Mucosa of rectum (tissue), 2 donors: ENCODE measurements at regions not wholly inside any gene's neighbourhood (a gene's known extent, or its start where the extent isn't known, plus 50 kb on each side); places are given as distances from the start of the nearest gene placed in this dataset.
"Not testable (repeated sequence)": the region's sequence is repeated elsewhere in the genome, so short reads cannot be mapped to it uniquely, and the experiment has no call there.

Source experiments
- H3K27ac ChIP-seq, 2 donors: one replicate each; pipeline ENCODE4 v1.7.0; 2013; ENCODE audit warnings: inconsistent platforms in 2 of 2, low read depth in 2 of 2, low read length in 2 of 2
- H3K27me3 ChIP-seq, 2 donors: one replicate each; pipeline ENCODE4 v1.7.0; 2013; ENCODE audit warnings: low read length in 2 of 2; ENCODE audit not compliant: control insufficient read depth in 2 of 2, insufficient read depth in 2 of 2
- H3K36me3 ChIP-seq, 2 donors: one replicate each; pipeline ENCODE4 v1.7.0; 2013; ENCODE audit warnings: low read length in 2 of 2; ENCODE audit not compliant: control insufficient read depth in 2 of 2, insufficient read depth in 2 of 2
- H3K4me1 ChIP-seq, 2 donors: one replicate each; pipeline ENCODE4 v1.7.0; 2013; ENCODE audit warnings: low read length in 2 of 2, mild to moderate bottlenecking in 1 of 2; ENCODE audit not compliant: control insufficient read depth in 2 of 2, insufficient read depth in 2 of 2
- H3K4me3 ChIP-seq, 2 donors: one replicate each; pipeline ENCODE4 v1.7.0; 2013; ENCODE audit warnings: low read length in 2 of 2
- H3K9ac ChIP-seq, 2 donors: one replicate each; pipeline ENCODE4 v1.7.0; 2013; ENCODE audit warnings: low read length in 2 of 2, low read depth in 1 of 2, mild to moderate bottlenecking in 1 of 2
- H3K9me3 ChIP-seq, 2 donors: one replicate each; pipeline ENCODE4 v1.7.0; 2013; ENCODE audit warnings: low read length in 2 of 2; ENCODE audit not compliant: control insufficient read depth in 2 of 2
- donor health status: healthy.
- donor health status: Normal muscosa, but diverticular disease.

DNA sequence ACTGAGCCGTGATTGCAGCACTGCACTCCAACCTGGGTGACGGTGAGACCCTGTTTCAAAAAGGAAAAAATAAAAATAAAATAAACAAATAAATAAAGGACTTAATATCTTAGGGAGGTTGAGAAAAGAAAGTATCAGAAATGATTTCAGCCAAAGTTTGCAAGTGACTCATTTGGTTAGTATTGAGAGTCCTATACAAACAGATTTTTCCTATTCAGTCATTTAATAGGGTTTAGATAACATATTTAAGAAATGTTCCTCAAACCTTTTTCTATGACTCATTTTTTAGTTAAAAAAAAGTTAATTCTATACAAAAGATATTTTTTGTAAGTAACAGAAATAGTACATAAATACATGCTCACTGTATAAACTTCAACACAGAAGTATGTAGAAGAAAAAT lies 235.1 kb downstream of the GJA1 start:
- no peaks in the 10 kb centered on the region for H3K9me3 ChIP-seq
- no peaks in the 10 kb centered on the region for H3K4me1 ChIP-seq
- H3K36me3 ChIP-seq: no peaks in the 10 kb centered on the region

DNA sequence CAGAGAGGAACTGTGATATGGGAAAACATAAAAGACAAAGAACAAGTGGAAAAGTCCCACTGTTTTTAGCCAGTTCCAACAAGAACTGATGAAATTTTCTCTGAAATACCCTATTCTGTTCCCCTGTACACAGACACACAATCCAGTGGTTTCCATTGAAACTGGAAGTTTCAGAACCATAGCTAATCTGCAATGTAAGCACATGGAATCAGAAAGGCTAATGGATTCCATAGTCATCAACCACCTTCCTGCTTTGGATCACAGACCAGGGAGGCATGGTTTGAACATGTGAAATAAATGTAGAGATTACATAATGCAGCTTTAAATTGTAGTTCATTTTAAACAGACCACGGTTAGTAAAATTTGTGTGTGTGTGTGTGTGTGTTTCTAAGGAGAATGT lies 242.1 kb downstream of the GJA1 start:
- H3K4me3 ChIP-seq: no peak overlapping the region
- no peaks in the 10 kb centered on the region for H3K4me1 ChIP-seq
- no peaks in the 10 kb centered on the region for H3K9me3 ChIP-seq
- H3K27me3 ChIP-seq: no peaks in the 10 kb centered on the region
- no peaks in the 10 kb centered on the region for H3K36me3 ChIP-seq
- H3K9ac ChIP-seq: no peak overlapping the region
- no peak overlapping the region for H3K27ac ChIP-seq

More for the DNA sequence above, 235.1 kb downstream of the GJA1 start:
- H3K9ac ChIP-seq: no peak overlapping the region
- no peak overlapping the region for H3K27ac ChIP-seq
- H3K4me3 ChIP-seq: no peak overlapping the region
- H3K27me3 ChIP-seq: no peaks in the 10 kb centered on the region

DNA sequence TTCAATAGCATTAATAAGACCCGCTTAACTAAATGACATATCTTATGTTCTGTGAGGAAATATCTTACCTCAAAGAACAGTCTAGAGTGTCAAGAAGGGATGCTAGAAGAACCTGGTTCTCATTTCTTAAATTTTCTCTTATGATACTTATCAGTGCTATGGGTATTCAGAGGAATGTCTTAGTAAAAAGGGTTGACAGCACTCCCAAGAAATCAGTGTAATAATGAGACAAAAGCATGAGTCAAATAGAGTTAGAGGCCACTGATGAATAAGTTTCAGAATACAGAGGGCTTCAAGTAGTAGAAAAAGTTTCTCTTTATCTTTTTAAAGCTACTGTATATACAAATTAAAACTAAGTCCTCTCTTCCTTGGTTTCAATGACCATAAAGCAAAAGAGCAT lies 242.8 kb downstream of the GJA1 start:
- no peaks in the 10 kb centered on the region for H3K9me3 ChIP-seq
- H3K9ac ChIP-seq: no peak overlapping the region
- H3K27me3 ChIP-seq: no peaks in the 10 kb centered on the region
- H3K36me3 ChIP-seq: no peaks in the 10 kb centered on the region
- no peak overlapping the region for H3K27ac ChIP-seq
- H3K4me1 ChIP-seq: no peaks in the 10 kb centered on the region
- no peak overlapping the region for H3K4me3 ChIP-seq

- Histone ChIP-seq H3K27ac (no peak overlapping the region), H3K9me3 (no peaks in the 10 kb centered on the region), H3K36me3 (no peaks in the 10 kb centered on the region), H3K9ac (no peak overlapping the region), H3K27me3 (no peaks in the 10 kb centered on the region), H3K4me3 (no peak overlapping the region), H3K4me1 (no peaks in the 10 kb centered on the region)
These were observed 244.6 kb downstream of the GJA1 start for GRCh38 chr6:121680058-121680457.

DNA sequence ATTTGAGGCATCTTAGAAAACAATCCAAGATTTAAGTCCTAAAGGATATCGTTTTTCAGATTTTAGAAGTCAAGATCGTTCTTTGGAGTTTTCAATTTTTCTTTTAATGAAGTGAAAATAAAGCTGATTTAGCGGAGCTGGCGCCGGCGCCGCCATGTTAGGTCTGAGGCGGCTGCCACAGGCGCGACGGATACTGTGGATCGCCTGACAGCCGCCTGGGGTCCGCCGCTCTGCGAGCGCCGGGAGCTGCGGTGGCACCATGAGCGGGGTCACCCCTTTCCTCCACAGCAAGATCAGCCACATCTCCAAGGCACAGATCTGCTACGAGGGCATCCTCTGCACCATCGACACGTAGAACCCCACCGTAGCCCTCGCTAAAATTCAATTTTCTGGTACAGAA lies 247.2 kb downstream of the GJA1 start:
- Histone ChIP-seq H3K27me3 (no peaks in the 10 kb centered on the region), H3K36me3 (no peaks in the 10 kb centered on the region), H3K4me1 (no peaks in the 10 kb centered on the region), H3K9me3 (no peaks in the 10 kb centered on the region), H3K4me3 (no peak overlapping the region), H3K9ac (no peak overlapping the region), H3K27ac (no peak overlapping the region)

DNA sequence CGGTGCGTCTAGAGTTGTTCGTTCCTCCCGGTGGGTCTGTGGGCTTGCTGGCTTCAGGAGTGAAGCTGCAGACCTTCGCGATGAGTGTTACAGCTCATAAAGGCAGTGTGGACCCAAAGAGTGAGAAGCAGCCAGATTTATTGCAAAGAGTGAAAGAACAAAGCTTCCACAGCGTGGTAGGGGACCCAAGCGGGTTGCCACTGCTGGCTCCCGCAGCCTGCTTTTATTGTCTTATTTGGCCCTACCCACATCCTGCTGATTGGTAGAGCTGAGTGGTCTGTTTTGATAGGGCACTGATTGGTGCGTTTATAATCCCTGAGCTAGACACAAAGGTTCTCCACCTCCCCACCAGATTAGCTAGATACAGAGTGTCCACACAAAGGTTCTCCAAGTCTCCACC lies 250.4 kb downstream of the GJA1 start:
- H3K27me3 ChIP-seq, H3K27ac ChIP-seq, H3K9ac ChIP-seq, H3K36me3 ChIP-seq, H3K4me1 ChIP-seq, H3K4me3 ChIP-seq, H3K9me3 ChIP-seq: not testable (repeated sequence)

- H3K9ac ChIP-seq: no peak overlapping the region
- no peaks in the 10 kb centered on the region for H3K27me3 ChIP-seq
- no peaks in the 10 kb centered on the region for H3K4me1 ChIP-seq
- no peak overlapping the region for H3K4me3 ChIP-seq
- no peak overlapping the region for H3K27ac ChIP-seq
- no peaks in the 10 kb centered on the region for H3K36me3 ChIP-seq
- H3K9me3 ChIP-seq: no peaks in the 10 kb centered on the region
These were observed 251.2 kb downstream of the GJA1 start for GRCh38 chr6:121686611-121687023.

- Histone ChIP-seq H3K4me3 (no peak overlapping the region), H3K9ac (no peak overlapping the region), H3K4me1 (no peaks in the 10 kb centered on the region), H3K36me3 (no peaks in the 10 kb centered on the region), H3K27ac (no peak overlapping the region), H3K27me3 (no peaks in the 10 kb centered on the region), H3K9me3 (no peaks in the 10 kb centered on the region)
These were observed 253.5 kb downstream of the GJA1 start for GRCh38 chr6:121688974-121689373.

DNA sequence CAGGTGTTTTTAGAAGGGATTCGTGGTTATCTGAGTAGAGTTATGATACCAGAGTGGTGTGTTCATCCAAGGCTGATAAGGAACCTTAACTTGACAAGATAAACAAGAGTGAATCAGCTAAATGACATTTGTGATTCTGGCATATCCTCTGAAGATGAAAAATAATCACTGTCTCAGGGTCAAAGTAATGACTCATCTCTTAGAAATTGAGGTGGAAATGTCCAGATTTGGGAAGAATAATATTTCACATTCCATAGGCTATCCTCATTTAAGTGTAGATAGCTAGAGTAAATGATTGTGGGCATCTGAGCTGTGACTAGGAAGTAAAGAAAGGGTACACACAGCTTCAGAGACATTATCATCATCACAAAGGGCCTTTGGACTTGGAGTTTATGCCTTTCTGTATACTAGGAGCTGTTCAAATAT lies 255.7 kb downstream of the GJA1 start:
- Histone ChIP-seq H3K4me3 (no peak overlapping the region), H3K27me3 (no peaks in the 10 kb centered on the region), H3K27ac (no peak overlapping the region), H3K9ac (no peak overlapping the region), H3K4me1 (no peaks in the 10 kb centered on the region), H3K9me3 (no peaks in the 10 kb centered on the region), H3K36me3 (no peaks in the 10 kb centered on the region)

- Histone ChIP-seq H3K9ac (no peak overlapping the region), H3K9me3 (no peaks in the 10 kb centered on the region), H3K27ac (no peak overlapping the region), H3K4me3 (no peak overlapping the region), H3K36me3 (no peaks in the 10 kb centered on the region), H3K27me3 (no peaks in the 10 kb centered on the region), H3K4me1 (no peaks in the 10 kb centered on the region)
These were observed 258.9 kb downstream of the GJA1 start for GRCh38 chr6:121694389-121694788.

DNA sequence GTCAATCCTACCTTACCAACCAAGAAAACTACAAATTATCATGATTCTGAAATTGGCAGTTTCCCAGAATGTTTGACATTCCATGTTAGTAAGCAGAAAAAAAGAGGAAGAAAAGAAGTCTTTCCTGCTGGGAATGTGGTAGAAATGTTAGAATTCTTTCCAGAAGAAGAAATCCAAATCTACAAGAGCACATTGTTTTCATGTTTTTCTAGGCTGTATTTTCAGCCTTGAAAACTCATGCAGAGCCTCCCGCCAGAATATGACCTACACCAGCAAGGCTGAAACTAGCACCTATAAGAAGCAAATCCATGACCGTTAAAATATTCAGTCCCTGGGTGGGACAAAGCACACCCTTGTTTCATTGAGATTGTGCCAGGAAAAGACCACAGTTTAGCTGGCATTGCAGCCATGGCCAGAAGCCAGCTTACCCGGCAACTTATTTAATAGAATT lies 259.4 kb downstream of the GJA1 start:
- Histone ChIP-seq H3K27ac (no peak overlapping the region), H3K36me3 (no peaks in the 10 kb centered on the region), H3K27me3 (no peaks in the 10 kb centered on the region), H3K9me3 (no peaks in the 10 kb centered on the region), H3K4me1 (no peaks in the 10 kb centered on the region), H3K4me3 (no peak overlapping the region), H3K9ac (no peak overlapping the region)
